CD4-positive, alpha-beta T cell treated with Interleukin-12 subunit alpha and Interleukin-12 subunit beta, for 1 hour (primary cell): ENCODE measurements at regions not wholly inside any gene's neighbourhood (a gene's known extent, or its start where the extent isn't known, plus 50 kb on each side); places are given as distances from the start of the nearest gene placed in this dataset.
"Not testable (repeated sequence)": the region's sequence is repeated elsewhere in the genome, so short reads cannot be mapped to it uniquely, and the experiment has no call there.

Experiments
- DNase-seq: peaks from one replicate; pipeline ENCODE4 v3.0.0-alpha.2; 2020

DNA sequence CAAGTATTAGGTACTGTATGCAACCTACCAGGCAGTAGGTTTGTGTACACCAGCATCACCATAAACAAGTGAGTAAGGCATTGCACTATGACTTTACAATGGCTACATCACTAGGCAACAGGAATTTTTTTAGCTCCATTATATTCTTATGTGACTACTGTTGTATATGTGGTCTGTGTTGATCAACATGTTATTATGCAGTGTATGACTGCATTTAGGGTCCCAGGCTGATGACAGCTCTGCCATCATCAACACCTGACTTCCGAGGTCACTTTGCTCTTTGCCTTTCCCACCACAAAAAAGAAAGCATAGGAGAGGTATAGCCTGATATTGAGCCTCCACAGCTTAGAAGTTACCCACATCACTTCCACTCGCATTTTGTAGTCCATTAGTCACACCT lies 217.5 kb upstream of the PELI2 start:
- no peak for DNase-seq

DNA sequence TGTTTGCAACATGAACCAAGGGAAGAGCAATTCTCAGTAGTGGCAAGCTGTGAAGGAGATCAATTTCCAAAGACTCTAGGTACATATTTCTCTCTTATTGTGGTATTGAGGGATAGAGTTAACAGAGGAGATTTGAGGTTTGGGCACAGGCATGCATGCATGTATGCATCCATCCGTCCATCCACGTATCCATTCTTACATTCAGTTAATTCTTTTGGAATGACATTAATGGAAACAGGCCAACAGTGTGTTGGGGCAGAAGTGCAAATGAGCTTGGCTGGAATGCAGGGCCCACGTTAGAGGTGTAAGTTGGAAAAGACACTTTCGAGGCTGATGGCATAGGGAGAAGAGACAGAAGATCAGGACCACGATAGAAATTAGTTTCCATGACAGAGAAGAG lies 216.9 kb upstream of the PELI2 start:
- no peak for DNase-seq

DNA sequence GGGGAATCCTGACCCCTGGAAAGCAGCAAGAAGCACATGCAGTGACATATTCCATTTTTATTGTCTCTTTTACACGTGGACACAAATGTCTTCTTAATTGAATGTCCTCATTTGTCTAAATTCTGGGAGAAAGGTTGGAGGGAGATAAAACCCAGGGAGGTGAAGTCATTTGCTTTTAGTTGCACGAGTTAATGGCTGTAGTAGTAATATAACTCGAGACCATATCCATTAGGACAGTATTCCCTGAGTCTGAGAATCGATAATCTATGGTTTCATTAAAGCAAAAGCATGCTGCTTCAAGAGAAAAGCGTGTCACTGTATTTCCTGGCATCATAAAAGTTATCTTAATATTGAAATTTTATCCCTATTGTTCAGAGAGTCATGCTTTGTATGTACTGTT lies 216.0 kb upstream of the PELI2 start:
- no peak for DNase-seq

DNA sequence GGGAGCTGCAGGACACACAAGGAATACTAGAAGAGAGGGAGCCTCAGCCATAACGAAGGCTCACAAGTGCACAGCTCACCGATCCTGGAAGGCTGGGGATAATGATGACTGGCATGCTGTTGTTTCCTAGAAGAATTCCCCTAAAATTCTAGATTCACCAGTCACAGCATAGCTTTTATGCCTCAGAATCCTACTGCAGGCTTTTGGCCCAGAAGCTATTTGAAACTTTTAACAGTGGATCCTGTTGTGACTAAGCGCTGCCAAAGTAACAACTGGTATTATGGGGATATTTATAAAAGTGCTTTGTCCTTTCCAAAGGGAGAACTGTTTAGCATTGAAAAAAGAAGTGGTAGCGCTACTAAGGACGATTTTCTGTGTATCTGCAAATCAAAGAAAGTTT lies 214.1 kb upstream of the PELI2 start:
- DNase-seq = no peak

DNA sequence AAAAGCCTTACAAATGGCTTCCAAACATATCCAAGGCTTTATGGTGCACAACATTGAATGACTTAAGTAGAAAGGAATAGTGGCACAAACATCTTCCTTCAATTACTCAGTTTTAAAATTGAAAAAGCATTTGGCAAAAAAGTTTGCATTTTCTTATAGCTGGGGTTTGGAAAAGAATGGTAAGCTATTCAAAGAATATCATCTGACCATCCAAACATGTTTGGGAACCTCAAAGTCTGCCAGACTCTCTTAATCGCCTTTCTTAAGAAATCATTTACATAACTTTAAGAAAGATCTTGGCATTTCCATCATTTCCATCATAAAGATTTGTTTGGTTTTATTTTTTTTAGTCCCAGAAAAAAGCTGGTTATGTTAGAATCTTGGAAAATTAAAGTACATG lies 210.1 kb upstream of the PELI2 start:
- no peak for DNase-seq

DNA sequence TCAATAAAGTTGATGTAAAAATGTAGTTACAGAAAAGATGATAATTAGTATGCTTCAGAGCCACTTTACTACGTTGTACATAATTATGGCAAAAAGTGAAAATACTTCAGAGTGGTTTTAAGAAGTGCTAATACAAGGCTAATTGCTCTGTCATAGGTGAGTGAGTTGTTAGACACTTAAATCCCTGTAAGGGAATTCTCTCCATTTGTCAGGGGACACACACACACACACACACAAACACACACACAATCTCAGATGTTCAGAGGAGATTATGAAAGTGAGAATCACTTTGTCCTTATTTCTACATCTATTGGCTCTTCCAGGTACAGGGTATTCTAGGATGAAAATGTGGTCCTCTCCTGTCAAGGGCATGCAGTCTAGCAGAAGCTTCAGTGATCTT lies 208.3 kb upstream of the PELI2 start:
- DNase-seq = no peak

DNA sequence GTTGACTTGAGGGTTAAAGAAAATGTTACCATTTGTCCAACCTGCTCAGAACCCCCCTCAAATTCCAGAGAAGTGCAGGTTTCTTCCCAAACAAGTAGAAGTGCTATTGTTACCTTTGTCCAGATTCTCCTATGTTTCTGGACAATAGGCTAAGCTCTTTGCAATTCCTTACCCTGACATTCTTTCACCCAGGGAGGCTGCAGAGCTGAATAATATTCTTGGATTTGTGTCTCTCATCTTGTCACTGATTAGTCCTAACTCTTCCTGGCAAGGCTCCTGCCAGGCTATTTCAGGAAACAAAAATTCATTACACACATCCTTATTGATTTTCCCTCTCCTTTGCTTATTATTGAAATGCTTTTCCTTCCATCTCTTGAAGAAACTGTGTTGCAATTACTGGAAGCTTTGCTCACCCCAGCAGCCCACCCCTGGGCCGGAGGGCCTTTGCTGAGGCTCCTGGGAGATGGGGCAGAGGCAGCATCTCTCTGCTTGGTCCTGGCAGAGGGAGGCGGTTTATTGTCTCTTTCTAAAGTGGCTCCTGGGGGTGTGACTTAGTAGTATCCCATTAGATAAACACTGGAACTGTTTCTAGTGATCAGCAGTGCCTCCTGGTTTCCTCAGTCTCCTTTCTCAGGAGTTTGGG lies 207.5 kb upstream of the PELI2 start:
- no peak for DNase-seq

DNA sequence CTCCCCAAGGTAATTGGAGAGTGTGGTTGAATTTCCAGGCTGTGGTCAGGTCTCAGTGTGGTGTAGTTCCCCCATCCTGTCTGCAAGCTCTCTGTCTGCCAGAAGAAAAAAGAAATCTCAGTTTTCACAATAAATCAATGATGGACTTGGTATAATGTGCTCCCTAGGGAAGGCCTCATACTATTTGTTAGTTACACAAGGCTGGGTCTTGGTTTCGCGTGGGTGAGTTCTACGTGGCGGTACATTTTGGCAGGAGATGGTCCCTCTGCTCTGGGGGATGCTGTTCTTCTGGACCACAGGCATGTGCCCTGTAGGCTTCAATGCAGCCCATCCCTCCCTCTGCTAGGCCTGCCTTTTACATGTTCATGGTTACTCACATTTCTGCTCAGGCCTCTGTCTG lies 206.4 kb upstream of the PELI2 start:
- no peak for DNase-seq

DNA sequence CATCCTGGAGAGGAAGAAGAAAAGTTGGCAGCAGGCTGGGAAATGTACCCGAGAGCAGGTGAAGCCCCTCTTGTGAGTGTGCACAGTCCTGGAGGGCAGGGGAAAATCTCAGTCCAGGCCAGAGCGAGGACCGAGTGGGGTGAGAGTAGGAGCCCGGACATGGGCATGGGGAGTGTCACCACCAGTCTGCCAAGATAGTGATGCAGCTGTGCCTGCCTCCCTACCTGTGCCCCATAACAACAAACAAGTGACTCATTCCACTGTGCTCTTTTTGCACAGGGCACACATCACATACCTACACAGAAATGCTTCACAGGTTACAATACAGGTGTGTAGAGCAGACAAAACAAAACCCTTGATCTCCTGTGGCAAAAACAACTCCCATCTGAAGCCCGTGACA lies 205.9 kb upstream of the PELI2 start:
- DNase-seq = no peak

DNA sequence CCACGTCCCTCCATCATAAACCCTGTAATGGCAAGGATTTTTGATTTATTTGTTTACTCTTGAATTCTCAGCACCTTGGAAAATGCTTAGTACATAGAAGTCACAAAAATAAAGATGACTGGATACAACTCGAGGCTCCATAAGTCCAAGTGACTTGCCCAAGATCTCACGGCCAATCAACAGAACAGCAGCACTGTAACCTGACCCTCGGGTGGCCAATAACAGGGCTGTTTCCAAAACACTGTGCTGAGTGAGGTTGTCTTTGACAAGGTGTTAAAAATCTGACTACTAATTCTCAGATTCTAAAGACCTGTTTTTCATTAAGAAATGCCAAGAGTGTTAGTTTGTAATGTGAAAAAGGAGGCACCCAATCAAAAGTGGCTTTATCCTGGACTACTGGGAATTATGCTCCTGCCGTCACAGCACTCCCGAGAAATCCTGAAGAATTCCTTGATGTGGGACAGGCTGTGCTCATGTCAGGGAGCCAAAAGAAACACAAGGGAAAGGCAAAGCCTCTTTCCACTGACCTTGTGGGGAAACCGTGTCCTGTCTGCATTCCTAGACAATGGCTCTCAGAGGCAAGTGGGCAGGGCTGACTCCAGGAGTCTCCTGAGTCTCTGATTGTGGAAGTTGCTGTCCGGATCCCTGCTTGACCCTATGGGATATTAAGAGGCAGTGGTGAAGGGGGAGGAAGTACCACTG lies 204.7 kb upstream of the PELI2 start:
- no peak for DNase-seq

DNA sequence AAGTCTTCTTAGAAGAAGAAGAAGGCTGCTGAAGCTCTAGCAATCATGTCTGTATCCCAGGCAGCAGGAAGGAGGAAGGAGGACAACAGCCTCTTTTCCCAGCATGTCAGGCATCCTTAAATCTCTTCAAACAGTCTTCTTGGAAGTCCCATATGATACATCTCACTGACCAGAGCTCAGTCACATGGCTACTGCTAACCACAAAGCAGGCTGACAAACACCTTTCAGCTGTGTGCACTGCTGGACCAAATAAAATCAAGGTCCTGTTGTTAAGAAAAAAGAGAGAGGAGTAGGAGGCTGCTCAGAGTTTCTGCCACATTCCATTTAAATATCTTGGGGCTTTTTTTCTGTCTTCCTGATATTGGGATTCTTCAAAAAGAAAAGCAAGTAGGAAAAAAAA lies 203.4 kb upstream of the PELI2 start:
- DNase-seq = no peak

DNA sequence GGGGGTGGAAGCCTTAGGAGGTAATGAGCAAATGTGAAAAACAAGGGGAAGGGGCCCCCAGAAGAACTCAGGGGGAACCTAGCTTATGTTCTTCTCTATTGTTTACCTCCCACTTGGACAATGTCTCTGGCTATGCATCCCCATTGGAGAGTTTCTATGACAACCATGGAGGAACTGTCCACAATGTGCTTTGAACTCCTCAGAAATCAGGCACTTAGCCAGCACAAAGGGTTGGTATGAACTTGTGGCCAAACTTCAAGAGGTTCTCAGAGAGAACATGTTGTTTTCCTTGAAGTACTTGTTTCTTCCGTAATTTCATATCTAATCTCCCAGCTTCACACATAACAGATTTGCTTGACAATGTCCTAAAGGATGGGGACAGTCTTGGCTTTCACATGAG lies 202.8 kb upstream of the PELI2 start:
- DNase-seq = no peak

DNA sequence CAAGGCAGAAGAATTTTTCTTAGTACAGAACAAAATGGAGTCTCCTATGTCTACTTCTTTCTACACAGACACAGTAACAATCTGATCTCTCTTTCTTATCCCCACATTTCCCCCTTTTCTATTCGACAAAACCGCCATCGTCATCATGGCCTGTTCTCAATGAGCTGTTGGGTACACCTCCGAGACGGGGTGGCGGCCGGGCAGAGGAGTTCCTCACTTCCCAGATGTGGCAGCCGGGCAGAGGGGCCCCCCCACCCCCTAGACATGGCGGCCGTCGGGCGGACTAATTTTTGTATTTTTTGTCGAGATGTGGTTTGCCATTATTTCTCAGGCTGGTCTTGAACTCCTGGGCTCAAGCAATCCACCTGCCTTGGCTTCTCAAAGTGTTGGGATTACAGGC lies 198.4 kb upstream of the PELI2 start:
- not testable (repeated sequence) for DNase-seq

DNA sequence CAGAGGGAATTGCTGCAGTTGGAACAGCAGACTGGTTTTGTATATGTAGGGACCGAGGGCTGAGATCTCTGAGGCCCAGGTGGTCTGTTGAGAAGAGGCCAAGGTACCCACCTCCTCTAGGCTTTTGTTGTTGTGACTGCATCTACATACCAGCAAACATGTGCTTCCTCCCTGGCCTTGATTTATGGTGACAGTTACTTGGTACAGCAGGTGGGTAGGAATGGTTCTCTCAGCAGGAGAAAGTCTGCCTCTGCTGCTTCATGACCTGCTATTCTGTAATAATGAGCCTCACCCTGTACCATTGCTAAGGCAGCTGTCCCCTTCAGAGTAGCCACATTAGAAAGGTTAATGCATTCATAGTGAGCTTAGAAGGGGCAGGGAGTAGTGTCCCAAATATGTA lies 196.7 kb upstream of the PELI2 start:
- DNase-seq = no peak

DNA sequence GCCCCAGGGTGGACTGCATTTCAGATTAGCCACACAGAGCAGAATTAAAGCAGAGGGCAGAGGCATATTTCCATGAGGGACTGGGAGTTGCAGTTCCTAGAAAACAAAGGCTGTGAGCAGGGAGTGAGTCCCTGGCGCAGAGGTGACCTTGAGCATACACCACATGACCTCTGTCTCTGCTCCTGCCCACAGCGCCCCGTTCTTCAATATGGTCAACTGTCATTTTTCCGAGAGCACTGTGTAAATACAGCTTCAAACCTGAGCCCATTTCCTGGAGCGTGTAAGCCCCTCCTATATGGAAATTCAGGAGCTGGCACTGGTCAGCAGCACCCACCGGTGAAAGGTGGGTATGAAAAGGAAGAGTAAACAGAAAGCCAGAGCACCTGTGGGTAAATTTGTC lies 192.2 kb upstream of the PELI2 start:
- no peak for DNase-seq

DNA sequence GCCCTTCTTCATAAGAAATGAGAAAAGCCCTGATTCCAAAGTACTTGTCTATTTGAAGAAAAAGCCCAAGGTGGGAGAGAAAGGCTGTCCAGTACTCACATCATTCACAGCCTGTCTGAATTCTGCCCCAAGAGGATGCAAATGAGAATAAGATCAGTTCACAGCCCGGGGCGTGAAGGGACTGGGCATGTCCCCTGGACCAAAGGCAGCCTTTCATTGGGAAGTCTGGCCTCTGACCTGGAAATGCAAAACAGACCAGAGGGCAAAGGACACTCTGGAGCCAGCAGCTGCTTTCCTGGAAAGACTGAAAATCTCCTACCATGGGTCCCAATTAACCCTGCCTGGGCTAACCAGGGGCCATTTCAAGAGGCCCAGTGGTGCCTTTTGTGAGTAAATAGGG lies 191.2 kb upstream of the PELI2 start:
- no peak for DNase-seq

DNA sequence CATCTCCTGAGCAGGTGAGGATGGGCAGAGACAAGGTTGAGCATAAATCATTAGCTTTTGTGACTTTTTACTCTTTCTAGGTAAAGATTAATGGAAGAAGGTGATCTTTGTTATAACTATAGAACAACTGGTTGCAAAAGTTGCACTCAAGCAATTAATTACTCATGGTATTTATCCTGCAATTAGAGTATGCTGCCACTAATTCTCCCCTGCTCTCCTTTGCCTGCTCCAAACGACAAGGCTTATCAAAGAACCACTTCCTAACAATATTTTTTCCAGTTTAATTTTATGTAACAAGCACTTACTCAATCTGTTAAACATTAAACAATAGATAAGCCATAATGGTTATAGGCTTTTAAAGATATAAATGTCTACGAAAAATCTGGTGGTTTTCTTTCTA lies 189.9 kb upstream of the PELI2 start:
- DNase-seq = no peak

DNA sequence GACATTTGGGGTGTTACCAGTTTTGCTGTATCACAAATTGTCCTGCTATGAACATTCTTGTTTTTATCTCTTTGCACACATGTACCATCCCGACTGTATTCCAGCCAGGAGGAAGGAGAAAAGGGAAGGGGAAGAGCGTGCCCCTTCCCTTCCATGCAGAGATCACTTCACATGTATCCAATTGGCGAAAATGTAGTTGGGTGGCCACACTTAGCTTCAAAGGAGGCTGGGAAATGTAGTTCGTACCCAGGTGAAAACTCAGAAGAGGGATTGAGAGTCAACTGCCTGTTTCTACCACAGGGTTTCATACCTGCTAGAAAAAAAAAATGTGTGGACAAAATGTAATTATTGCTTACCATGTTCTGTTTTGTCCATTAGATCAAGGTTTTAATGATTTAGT lies 189.1 kb upstream of the PELI2 start:
- no peak for DNase-seq

DNA sequence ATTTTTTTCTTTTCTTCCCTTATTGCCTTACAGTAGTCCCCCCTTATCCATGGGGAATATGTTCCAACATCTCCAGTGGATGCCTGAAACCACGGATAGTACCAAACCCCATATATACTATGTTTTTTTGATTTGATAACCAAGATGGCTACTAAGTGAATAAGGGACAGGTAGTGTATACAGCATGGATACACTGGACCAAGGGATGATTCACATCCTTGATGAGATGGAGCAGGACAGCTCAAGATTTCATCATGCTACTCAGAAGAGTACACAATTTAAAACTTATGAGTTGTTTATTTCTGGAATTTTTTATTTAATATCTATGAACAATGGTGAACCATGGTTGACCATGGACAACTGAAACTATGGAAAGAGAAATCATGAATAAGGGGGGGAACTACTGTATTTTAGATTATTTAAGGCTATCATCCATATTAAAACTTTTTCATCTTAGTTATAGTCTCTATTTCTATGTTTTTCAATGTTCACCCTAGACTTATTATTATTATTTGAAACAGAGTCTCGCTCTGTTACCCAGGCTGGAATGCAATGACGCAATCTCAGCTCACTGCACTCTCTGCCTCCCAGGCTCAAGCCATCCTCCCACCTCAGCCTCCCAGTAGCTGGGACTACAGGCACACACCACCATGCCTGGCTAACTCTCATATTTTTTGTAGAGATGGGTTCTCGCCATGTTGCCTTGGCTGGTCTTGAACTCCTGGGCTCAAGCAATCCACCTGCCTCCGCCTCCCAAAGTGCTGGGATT lies 188.0 kb upstream of the PELI2 start:
- no peak for DNase-seq

DNA sequence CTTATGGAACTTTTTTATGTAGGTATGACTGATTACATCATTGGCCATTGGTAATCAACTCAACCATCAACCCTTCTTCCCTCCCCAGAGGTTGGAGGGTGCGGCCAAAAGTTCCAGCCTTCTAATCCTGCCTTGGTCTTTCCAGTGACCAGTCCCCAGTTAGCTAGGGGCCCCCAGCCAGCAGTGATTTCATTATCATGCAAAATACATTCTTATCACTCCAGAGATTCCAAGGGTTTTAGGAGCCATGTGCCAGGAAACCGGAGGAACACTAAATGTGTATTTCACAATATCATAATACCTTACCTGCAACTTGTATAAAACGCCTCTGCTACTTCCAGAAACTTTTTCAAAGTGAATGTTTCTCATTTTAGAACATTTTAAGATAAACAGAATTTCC lies 181.5 kb upstream of the PELI2 start:
- DNase-seq = no peak

DNA sequence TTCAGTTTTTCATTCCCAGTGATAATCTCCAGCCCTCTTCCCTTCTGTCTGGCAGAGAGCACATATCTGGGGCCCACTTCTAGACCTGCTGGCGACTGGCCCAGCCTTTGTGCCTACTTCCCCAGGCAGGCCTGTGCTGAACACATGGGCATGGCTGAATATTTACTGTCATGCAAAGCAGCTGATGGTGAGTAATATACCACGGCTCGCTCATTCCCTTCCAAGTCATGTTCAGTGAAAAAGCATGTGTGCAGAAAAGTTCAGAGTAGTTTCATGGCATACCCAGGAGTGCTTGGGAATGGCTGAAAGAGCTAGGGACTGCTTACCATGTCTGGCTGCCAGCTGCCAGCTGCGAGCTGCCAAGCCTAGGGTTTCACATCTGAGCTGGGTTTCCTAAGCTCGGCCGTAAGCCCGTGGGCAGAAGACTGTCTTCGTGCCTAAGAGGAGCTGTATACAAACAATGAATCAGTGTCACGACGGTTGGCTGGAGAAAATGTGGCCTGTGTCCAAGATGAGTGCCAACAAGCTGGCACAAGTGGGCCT lies 179.9 kb upstream of the PELI2 start:
- no peak for DNase-seq

DNA sequence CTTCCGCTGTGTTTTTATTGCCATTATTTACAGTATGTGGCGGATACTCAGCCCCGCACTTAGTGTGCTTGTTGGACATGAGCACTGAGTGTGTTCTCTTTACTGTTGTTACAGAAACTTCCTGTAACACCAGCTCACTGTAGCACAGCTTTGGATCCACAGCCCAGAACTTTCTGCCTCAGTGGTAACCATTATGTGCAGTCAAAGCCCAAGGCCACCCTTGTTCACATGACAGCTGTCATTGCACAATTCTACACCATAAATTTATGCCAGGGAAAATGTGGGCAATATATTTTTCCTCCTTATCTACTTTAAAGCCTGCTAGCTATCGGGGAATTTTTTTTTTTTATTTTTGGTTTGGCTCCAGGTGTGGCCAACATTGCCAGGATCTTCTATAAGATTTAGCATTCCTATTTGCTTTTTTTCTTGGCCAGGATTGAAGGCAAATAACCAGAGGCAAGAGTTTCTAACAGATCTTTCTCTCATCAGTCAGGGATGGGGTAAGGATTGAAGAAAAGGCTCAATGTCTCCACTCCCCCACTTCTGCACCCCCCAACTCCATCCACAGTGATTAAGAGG lies 176.0 kb upstream of the PELI2 start:
- DNase-seq = no peak

DNA sequence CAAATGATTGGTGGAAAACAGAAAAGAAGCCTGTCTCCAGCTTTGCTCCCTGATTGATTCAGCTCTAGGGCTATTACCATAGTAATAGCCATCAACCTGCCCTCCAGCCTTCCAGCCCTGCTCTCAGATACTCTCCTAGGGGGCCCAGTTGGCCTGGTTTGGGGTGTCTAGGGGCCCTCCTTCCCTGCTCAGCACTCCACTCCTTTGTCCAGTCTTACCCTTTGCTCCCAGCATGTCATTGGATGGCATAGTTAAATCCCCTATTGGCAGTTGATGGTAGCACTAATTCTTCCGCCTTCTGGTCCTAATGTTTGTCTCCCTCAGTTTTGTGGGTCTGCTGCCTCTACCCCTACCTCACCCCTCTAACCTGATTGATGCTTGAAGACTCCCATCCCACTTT lies 175.4 kb upstream of the PELI2 start:
- no peak for DNase-seq

DNA sequence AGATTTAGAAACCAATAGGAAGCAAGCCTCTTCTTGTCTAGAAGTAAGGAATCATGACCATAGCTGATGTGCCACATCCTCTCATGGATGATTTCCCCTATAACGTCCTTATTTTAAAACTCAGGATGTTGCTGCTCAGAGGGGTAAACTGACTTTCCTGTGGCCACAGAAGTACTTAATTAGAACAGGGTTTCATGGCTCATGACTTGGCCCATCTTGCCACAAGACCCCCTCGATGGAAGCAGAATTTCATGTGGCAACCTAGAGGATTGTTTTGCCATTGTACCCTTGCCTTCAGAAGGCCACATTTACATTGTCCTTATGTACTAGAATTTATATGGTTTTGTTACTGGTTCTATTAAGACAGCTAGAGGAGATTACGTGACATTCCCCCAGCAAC lies 173.5 kb upstream of the PELI2 start:
- DNase-seq = no peak
